ENCODE measurements at regions not wholly inside any gene's neighbourhood (a gene's known extent, or its start where the extent isn't known, plus 50 kb on each side); places are given as distances from the start of the nearest gene placed in this dataset.
"Not testable (repeated sequence)": the region's sequence is repeated elsewhere in the genome, so short reads cannot be mapped to it uniquely, and the experiment has no call there.

DNA sequence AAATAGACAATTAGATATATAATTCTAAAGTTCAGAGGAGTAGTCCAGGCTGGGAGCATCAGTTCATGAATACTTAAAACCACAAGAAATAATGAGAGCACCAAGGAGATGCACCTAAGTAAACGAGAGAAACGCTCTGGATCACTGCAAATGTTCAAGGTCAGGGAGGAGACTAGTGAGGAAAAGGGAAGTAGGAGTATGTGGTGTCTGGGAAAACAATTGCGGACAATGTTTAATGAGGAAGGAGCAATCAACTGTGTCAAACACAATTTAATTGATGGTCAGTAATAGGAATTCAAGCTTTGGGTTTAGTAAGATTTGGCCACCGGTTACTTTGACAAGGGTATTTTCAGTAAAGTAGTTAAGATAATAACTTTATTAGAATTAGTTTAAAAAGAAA is 652.2 kb downstream of the DACH1 start:
- DNase-seq (ENCODE audit: low spot score) = no peak

DNA sequence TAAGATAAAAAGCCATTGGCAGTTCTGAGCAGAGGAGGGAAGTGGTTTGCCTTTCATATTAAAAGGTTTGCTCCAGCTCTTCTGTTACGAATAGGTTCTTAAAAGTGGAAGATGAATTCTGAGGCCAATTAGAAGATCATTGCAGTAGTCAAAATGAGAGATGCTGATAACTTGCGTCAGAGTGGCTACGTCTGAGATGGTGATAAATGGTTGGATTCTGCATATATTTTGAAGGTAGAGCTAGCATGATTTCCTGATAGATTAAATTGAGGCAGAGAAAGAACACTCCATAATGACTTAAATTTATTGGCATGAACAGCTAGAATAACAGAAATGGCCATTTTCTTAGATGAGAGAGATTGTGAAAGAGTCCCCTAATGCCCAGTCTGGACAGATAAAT is 652.6 kb downstream of the DACH1 start:
- DNase-seq (ENCODE audit: low spot score) = no peak

- no peak for DNase-seq (ENCODE audit: low spot score)
Measured at GRCh38 chr13:71213252-71213821, 653.7 kb downstream of the DACH1 start.

DNA sequence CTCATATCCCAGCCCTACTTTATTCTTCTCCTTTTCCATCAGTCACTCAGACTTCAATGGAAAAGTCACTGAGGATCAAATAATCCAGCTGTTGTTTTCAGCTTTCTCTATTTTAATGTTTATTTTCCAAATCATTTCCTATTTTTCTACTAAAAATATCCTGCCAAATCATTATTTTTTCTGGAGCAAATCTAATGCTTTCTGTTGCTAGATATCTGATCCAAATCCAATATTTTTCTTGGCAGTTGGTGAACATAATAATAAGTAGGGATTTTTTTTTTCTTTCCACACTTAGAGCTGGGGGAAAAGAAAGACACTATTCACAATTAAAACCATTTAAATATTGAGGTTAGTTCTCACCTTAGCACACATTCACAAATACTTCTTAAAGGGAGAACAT is 656.1 kb downstream of the DACH1 start:
- DNase-seq (ENCODE audit: low spot score) = no peak

DNA sequence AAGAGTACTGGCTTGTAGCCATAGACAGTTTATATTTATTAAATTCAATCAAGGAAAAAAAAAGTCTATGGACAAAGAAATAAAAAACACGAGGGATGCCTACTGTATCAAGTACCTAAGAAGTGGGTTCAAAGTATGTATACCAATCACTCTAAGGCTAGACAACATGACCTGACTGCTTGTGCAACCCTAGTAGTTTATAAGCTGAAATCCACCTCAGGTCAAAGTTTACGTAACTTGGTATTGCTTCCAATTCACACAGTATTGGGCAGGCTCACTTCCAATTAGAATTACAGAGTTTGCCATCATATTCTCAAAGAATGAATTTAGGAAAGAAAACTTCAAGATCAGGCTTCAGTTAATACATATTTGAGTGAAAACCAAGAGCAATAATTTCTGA is 657.8 kb downstream of the DACH1 start:
- DNase-seq (ENCODE audit: low spot score) = no peak

DNA sequence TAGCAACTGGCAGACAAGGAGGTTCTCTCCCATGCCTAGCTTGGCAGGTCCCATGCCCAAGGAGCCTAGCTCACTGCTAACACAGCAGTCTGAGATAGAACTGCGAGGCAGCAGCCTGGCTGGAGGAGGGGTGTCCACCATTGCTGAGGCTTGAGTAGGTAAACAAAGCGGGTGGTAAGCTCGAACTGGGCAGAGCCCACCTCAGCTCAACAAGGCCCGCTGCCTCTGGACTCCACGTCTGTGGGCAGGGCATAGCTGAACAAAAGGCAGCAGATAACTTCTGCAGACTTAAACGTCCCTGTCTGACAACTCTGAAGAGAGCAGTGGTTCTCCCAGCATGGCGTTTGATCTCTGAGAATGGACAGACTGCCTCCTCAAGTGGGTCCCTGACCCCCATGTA is 682.4 kb downstream of the DACH1 start:
- DNase-seq (ENCODE audit: low spot score) = not testable (repeated sequence)

DNA sequence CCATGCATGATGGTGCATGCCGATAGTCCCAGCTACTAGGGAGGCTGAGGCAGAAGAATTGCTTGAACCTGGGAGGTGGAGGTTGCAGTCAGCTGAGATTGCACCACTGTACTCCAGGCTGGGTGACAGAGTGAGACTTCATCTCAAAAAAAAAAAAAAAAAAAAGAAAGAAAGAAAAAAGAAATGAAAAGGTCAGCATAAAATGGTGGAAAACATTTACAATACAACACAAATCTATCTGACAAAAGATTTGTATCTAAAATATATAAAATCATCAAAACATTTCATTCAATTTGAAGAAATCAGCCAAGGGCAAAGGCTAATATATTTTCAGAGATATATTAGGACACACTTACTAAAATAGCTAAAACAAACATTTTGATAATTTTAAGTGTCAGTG is 683.7 kb downstream of the DACH1 start:
- not testable (repeated sequence) for DNase-seq (ENCODE audit: low spot score)

DNA sequence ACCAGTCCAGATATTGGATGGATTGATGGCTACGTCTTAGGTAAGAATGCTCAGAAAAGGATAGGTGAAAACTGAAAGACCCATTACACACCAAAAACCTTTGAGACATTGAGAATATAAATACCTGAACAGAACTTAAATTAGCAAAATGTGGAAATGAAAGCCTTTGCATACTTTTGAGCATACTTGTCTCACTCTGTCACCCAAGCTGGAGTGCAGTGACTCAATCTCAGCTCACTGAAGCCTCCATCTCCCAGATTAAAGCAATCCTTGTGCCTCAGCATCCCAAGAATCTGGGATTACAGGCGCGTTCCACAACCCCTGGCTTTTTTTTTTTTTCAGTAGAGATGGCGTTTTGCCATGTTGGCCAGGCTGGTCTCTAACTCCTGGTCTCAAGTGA is 695.3 kb downstream of the DACH1 start:
- DNase-seq (ENCODE audit: low spot score) = no peak

GRCh38 chr13:71169180-71169579 is 697.8 kb downstream of the DACH1 start:
- no peak for DNase-seq (ENCODE audit: low spot score)

DNA sequence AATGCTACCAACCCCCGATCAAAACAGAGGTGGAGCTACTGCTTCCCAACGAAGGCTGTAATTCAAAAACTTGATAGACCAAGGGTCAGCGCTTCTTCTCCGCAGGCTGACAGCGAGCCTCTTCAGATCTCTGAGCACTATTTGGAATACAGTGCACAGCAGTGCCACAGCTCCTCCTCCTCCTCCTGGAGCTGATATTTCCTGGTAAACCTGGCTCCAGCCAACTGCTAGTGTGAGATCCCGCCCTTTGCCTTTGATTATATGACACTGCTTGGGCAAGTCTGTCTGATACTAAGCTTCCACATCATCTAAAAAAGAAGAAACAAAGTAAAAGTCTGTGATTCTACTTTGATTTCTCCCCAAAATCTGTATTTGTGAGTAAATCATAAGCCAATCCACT is 710.5 kb downstream of the DACH1 start:
- DNase-seq (ENCODE audit: low spot score) = no peak

DNA sequence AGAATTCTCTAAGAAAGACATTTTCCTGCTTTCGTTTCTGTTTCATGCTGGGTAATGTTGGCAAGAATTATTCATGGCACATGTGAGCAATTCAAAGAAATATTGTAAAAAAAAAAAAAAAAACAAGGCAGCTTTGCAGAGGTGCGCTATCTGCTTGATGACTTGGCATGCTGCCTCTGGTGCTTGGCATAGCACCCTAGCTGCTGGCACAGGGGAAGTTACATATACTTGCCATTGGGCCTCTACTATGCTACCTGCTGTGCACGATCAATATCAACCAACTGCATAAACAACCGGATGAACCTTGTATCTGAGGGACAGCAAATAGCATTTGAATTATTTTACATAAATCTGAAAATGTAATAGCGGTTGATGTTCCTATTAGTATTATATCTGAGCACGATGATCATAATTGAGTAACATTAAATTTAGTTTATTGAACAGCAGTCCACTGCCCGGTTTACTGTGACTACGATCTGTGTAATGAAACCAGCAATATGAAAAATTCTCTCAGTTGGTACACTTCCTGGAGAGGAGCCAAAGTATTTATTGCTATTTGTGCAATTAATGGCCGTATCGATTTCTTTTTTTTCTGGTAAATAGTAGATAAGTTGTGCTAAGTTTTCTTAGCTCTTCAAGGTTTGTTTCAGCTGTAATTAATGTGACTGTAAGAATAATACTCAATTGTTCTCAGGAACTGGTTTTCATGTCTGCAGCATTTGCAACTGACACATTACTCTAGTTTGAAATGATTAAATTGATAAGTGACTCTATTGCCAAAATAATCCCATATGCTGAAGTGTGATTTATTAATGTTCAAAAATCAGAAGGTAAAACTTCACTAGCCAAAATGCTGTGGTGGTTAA is 717.3 kb downstream of the DACH1 start:
- DNase-seq (ENCODE audit: low spot score) = no peak

- no peak for DNase-seq (ENCODE audit: low spot score)
Measured at GRCh38 chr13:71149046-71149445, 718.0 kb downstream of the DACH1 start.

DNA sequence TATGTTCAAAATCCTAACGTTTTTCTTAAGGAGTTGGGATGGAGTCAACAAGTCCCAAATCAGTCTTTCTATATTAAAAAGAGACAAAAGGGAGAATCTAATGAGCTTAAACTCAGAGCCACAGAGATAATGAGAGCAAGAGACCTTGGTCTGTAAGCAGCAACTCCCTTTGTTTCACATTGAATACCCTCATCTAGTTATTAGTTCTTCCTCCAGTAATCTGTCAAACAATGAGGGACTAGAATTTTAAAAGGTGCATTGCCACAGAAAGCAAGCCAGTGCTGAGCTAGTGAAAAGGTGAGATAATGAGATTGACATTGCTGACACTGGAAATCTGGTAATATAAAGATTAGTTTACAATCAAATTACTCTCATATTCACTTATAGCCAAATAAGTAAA is 718.6 kb downstream of the DACH1 start:
- DNase-seq (ENCODE audit: low spot score) = no peak

DNA sequence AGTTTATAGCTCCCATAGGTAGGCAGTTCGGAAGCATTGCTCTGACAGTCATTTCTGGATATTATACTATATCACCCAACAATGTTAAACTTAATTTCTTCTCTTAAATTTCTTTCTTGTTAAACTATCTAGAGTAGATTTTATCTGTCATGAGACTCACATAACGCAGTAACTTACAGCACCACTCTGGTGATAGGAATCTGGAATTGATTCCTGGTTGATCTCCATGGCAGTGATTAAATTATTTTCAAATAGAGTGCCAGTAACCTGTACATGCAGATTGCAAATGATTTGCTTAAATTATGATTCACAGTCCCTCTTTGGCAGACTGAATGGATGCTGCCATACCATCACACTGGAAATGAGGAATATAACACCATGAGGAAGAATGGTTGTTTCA is 722.1 kb downstream of the DACH1 start:
- DNase-seq (ENCODE audit: low spot score) = no peak

DNA sequence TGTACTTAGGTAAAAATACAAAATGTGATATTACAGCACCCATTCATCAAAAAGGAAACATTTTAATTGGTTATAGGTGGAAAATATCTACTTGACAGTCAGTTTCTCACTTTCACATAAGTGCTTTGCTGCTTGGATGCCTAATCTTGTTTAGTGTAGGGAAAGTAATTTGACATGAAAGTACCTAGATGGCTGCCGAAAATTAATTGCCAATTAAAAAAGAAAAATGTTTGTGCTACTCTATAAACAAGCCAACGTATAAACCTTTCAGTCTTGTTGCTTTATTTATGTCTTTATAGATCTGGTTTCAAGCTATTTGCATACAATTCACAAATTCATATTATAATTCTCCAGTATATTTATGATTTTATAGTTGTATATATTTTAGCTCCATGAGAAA is 729.9 kb downstream of the DACH1 start:
- no peak for DNase-seq (ENCODE audit: low spot score)

DNA sequence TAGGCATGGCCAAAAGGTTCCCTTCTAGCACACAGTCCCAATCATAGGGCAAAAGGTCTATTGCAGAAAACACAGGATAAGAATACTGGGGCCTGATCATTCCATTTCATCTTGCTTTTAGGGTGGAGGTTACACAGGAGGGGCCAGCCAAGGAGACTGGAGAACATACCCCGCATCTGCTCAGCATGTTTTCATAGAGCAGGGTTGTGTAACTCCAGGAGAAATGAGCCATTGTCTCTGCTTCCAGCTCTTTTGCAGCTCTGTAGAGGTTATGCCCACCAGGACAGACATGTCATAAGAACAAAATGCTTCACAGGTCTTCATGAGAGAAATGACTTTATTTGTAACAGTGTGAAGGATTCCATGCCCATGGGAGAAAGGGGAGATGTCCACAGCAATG is 742.8 kb downstream of the DACH1 start:
- DNase-seq (ENCODE audit: low spot score) = no peak

- no peak for DNase-seq (ENCODE audit: low spot score)
Measured at GRCh38 chr13:71118779-71119364, 748.1 kb downstream of the DACH1 start.

DNA sequence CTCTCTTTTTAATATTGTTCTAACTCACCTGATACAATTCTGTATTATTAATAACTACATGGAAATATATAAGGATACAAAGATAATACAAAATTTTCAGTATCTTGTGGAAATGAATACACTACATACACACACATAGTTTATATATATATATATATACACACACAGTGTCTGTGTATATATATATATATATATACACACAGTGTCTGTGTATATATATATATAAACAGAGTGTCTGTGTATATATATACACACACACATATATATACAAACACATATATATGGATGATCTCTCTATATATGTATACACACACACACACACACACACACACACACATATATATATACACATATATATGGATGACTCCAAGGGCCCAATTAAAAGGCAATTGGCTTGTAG is 749.1 kb downstream of the DACH1 start:
- no peak for DNase-seq (ENCODE audit: low spot score)

DNA sequence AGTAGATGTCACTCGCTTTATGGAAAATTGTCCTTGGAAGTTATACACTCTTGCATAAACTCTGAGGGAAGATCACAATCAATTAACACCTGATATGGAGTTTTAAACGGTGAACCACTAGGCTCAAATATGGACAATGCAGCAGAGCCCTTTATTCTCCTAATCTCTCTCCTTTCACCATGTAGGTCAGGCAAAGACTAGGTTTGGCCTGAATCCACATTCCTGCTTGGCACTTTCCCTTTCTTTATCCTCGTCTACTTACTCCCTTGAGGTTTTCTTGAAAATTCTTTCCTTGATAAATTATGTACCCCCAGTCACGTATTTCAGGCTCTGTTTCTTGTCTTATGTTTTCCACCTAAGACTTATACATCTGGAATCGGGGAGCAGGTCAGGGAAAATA is 751.7 kb downstream of the DACH1 start:
- no peak for DNase-seq (ENCODE audit: low spot score)

DNA sequence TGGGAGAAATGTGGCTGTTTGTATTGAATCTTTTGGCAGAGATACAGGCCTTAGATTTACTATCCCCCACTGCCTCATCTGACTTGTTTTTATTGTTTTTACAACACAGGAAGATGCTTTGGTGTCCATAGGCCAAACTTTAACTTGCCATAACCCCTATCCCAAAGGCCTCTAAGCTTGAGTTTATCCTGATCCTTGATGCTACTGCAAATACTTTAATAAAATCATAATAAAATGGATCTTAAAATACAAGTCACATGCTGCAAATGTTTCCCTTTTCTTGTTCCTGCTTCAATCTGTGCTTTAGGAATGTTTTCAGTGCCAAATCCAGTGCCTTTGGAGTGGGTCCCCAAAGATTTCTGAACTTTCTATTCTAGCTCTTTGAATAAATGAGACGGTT is 770.6 kb downstream of the DACH1 start:
- no peak for DNase-seq (ENCODE audit: low spot score)

DNA sequence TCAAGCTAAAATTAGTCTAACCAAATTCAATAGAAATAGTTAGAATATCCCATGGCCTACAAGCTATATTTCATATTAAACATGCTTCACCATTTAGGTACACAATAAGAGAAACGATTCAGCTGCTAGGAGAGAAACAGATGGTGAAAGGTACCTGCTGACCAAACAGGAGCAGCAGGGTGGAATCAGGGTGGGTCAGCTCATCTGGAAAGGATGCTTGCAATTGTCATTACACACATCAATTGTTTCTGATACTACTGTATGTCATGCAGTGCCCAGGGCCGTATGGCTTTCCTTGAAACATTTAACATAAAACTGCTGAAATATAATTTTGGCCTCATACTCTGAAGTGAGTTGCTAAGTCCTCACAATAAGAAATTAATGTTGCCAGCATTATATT is 776.0 kb downstream of the DACH1 start:
- no peak for DNase-seq (ENCODE audit: low spot score)

- DNase-seq (ENCODE audit: low spot score) = no peak
Measured at GRCh38 chr13:71089056-71089455, 777.9 kb downstream of the DACH1 start.

DNA sequence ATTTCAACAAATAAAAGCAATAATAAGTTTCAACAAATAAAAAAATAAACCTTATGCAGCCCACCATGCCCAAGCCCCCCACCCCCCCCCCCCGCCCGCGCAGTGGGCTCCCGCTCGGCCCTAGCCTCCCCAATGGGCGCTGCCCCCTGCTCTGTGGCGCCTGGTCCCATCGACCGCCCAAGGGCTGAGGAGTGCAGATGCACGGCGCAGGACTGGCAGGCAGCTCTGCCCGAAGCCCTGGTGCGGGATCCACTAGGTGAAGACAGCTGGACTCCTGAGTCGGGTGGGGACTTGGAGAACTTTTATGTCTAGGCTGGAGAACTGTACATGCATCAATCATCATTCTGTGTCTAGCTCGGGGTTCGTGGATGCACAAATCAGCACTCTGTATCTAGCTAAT is 779.6 kb downstream of the DACH1 start:
- no peak for DNase-seq (ENCODE audit: low spot score)

- no peak for DNase-seq (ENCODE audit: low spot score)
Measured at GRCh38 chr13:71087006-71087405, 780.0 kb downstream of the DACH1 start.
